GM23248 (cell line): ENCODE measurements at regions not wholly inside any gene's neighbourhood (a gene's known extent, or its start where the extent isn't known, plus 50 kb on each side); places are given as distances from the start of the nearest gene placed in this dataset.
A peak's percentile ranks its signal among the peaks of the same experiment; 100 is the strongest.

Source experiments
- DNase-seq: peaks from one replicate; pipeline ENCODE4 v3.0.0-alpha.2; 2015
- H2AFZ ChIP-seq: fragments of 200-600 bp; sonication (generic); 2 replicates; pipeline ENCODE4 v1.6.1; 2016; ENCODE audit warnings: antibody characterized with exemption
- H3F3A ChIP-seq: fragments of 200-600 bp; sonication (generic); 2 replicates; pipeline ENCODE4 v1.6.1; 2016; ENCODE audit warnings: mild to moderate bottlenecking, antibody characterized with exemption, mixed run types; ENCODE audit not compliant: insufficient read depth
- H3K27ac ChIP-seq: fragments of 200-600 bp; sonication (generic); 2 replicates; pipeline ENCODE4 v1.5.1; 2016; ENCODE audit warnings: mild to moderate bottlenecking
- H3K27me3 ChIP-seq: fragments of 200-600 bp; sonication (generic); replicated peaks from 2 replicates; pipeline ENCODE4 v1.6.1; 2016; ENCODE audit warnings: mild to moderate bottlenecking; ENCODE audit not compliant: insufficient read depth
- H3K36me3 ChIP-seq: fragments of 200-600 bp; sonication (generic); 2 replicates; pipeline ENCODE4 v1.6.1; 2016; ENCODE audit warnings: low read depth, mild to moderate bottlenecking
- H3K4me1 ChIP-seq: fragments of 200-600 bp; sonication (generic); 2 replicates; pipeline ENCODE4 v1.6.1; 2016; ENCODE audit warnings: mild to moderate bottlenecking; ENCODE audit not compliant: insufficient read depth
- H3K4me2 ChIP-seq: fragments of 200-600 bp; sonication (generic); one replicate; pipeline ENCODE4 v1.6.1; 2016; ENCODE audit warnings: mild to moderate bottlenecking; ENCODE audit not compliant: unreplicated experiment
- H3K4me3 ChIP-seq: fragments of 200-600 bp; sonication (generic); 2 replicates; pipeline ENCODE4 v1.5.1; 2016; ENCODE audit warnings: mild to moderate bottlenecking
- H3K79me2 ChIP-seq: fragments of 200-600 bp; sonication (generic); 2 replicates; pipeline ENCODE4 v1.6.1; 2016; ENCODE audit warnings: mild to moderate bottlenecking; ENCODE audit not compliant: insufficient read depth
- H3K9ac ChIP-seq: fragments of 200-600 bp; sonication (generic); 2 replicates; pipeline ENCODE4 v1.6.1; 2016; ENCODE audit warnings: mild to moderate bottlenecking
- H3K9me2 ChIP-seq: fragments of 200-600 bp; sonication (generic); 2 replicates; pipeline ENCODE4 v1.6.1; 2016; ENCODE audit warnings: mixed run types, mild to moderate bottlenecking, moderate library complexity; ENCODE audit not compliant: insufficient read depth
- H3K9me3 ChIP-seq: fragments of 200-600 bp; sonication (generic); one replicate; pipeline ENCODE4 v1.6.1; 2017; ENCODE audit warnings: low read depth
- H4K20me1 ChIP-seq: fragments of 200-600 bp; sonication (generic); 2 replicates; pipeline ENCODE4 v1.6.0; 2016; ENCODE audit not compliant: insufficient read depth
- EZH2 ChIP-seq: fragments of 200-600 bp; sonication (generic); IDR thresholded peaks from 2 replicates; pipeline ENCODE4 v1.6.1; 2018; ENCODE audit warnings: antibody characterized with exemption, mild to moderate bottlenecking; ENCODE audit not compliant: insufficient read depth, poor library complexity, severe bottlenecking
- EZH2phosphoT487 ChIP-seq: fragments of 200-600 bp; sonication (generic); IDR thresholded peaks from 2 replicates; pipeline ENCODE4 v1.6.1; 2018; ENCODE audit warnings: antibody characterized with exemption, moderate library complexity, mild to moderate bottlenecking, low read depth; ENCODE audit not compliant: insufficient read depth
- WGBS, 2 experiments: methylation state at CpG; one replicate each; pipeline ENCODE4 v1.1.6; 2015 to 2017; ENCODE audit warnings: low lambda C conversion rate in 2 of 2, low coverage in 1 of 2; ENCODE audit errors: missing lambda C conversion rate in 2 of 2; 5-methylcytosine and 5-hydroxymethylcytosine counted together
- in situ Hi-C: fragments of 300-500 bp; cut with MboI; formaldehyde crosslinking; loops from 2 replicates; pipeline ENCODE4 v1.15.0; 2020

DNA sequence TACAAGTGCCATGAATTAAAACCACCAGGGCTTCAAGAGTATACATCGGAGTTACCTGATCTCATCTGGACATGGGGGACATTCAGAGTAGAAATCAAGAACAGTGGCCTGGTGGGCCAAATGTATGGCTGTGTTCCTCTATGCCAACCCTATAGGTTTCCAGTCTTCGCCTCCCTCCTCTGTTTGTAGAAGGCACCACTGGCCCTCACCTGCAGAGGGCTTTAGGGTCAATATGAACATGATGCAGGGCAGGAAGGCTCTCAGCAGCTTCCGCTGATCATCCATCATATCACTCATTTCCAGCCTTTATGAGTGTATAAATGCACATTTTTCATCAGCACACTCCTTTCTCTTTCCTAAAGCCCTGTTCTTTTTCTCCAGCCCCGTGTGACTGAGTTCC is 555.5 kb upstream of the BRINP1 start:
- H3K4me1 ChIP-seq: no peaks in the 10 kb centered on the region
- in situ Hi-C loops: no loop called here
- no peak overlapping the region for H3K4me2 ChIP-seq
- H3K79me2 ChIP-seq: no peaks in the 10 kb centered on the region
- no peak overlapping the region for H3K4me3 ChIP-seq
- H3F3A ChIP-seq: no peaks in the 10 kb centered on the region
- H3K9me2 ChIP-seq: no peaks in the 10 kb centered on the region
- no peaks in the 10 kb centered on the region for H4K20me1 ChIP-seq
- H3K36me3 ChIP-seq: no peaks in the 10 kb centered on the region
- H3K9ac ChIP-seq: no peak overlapping the region
- H3K9me3 ChIP-seq: no peaks in the 10 kb centered on the region
- no peak overlapping the region for H3K27ac ChIP-seq
- H2AFZ ChIP-seq: no peak overlapping the region
- 59 to 65% methylated on average over 4 of the region's 4 CpGs for WGBS, 2 experiments
- DNase-seq: no peak
- no peaks in the 10 kb centered on the region for H3K27me3 ChIP-seq
- no peak for TF ChIP-seq EZH2
- TF ChIP-seq EZH2phosphoT487: no peak

DNA sequence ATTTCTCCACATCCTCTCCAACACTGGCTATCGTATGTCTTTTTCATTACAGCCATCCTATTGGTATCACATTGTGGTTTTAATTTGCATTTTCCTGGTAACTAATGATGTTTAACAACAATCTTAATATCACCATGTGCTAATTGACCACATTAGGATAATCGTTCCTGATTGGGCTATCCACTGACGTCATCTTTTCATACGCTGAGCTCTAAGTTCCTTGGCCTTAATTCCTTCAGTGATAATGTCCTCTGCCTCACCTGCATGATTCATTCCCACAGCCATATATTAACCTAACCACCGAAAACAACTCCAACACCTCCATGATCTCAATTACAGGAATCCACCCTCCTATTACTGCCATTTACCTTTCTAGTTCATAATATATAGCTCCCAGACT is 547.9 kb upstream of the BRINP1 start:
- Histone ChIP-seq H3F3A (no peaks in the 10 kb centered on the region), H3K27ac (no peak overlapping the region), H3K4me2 (no peak overlapping the region), H3K9me2 (no peaks in the 10 kb centered on the region), H2AFZ (no peak overlapping the region), H3K4me1 (no peaks in the 10 kb centered on the region), H3K36me3 (no peaks in the 10 kb centered on the region), H3K4me3 (no peak overlapping the region), H3K79me2 (no peaks in the 10 kb centered on the region), H4K20me1 (no peaks in the 10 kb centered on the region), H3K9me3 (no peaks in the 10 kb centered on the region), H3K9ac (no peak overlapping the region), H3K27me3 (no peaks in the 10 kb centered on the region)
- DNase-seq: no peak
- 56% methylated on average over 5 of the region's 5 CpGs for WGBS, 2 experiments
- TF ChIP-seq EZH2phosphoT487 (no peak), EZH2 (no peak)
- in situ Hi-C loops: no loop called here

DNA sequence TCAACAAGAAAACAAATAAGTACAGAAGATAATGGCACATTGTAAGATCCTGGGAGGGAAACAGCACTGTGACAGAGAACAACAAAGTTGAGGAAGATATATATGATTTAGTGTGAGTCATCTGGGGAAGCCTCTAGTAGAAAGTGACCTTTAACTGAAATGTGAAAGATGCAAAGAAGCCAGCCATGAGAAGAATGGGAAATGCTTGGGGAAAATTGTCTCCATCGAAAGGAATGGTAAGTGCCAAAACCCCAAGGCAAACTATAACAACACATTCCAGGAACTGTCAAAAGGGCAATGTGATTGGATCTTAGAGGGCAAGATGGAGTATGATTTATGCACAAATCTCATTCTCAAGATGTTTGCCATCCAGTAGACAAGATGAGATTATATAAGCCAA is 537.8 kb upstream of the BRINP1 start:
- no peak overlapping the region for H3K4me3 ChIP-seq
- H3K4me2 ChIP-seq: no peak overlapping the region
- H3F3A ChIP-seq: no peaks in the 10 kb centered on the region
- in situ Hi-C loops: no loop called here
- peak; percentile 9 for DNase-seq
- WGBS, 2 experiments: 50 to 59% methylated on average over 1 of the region's 1 CpG
- H2AFZ ChIP-seq: no peak overlapping the region
- H3K9me3 ChIP-seq: peaks cover 7% of the 10 kb centered on the region
- no peaks in the 10 kb centered on the region for H3K9me2 ChIP-seq
- H3K4me1 ChIP-seq: 0 out of 2 replicates have a peak, but pooled peaks cover 4% of the 10 kb centered on the region
- H3K27me3 ChIP-seq: no peaks in the 10 kb centered on the region
- H3K36me3 ChIP-seq: no peaks in the 10 kb centered on the region
- TF ChIP-seq EZH2phosphoT487 (no peak), EZH2 (no peak)
- H3K27ac ChIP-seq: no peak overlapping the region
- H3K9ac ChIP-seq: no peak overlapping the region
- H3K79me2 ChIP-seq: no peaks in the 10 kb centered on the region
- H4K20me1 ChIP-seq: no peaks in the 10 kb centered on the region

DNA sequence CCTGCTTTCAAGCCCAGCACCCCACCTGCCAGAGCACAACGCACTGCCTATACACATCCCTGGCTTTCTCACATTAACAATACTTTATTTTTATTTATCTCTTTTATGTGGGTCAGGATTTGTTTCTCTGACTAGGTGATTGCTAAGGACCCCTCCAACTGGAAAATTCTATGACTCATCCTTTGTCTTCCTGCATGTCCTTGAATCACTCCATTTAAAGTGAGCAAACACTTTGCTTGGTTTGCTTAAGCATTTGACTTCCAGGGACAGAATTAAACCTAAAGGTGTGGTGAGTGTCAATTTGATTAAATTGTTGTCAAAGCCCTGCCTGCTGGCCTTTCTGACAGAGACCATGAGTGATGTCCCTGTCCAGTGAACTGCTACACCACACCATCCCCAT is 536.5 kb upstream of the BRINP1 start:
- in situ Hi-C loops: no loop called here
- Histone ChIP-seq H3K9ac (no peak overlapping the region), H3K4me1 (0 out of 2 replicates have a peak, but pooled peaks cover 4% of the 10 kb centered on the region), H3K9me3 (peaks cover 7% of the 10 kb centered on the region), H4K20me1 (no peaks in the 10 kb centered on the region), H3K79me2 (no peaks in the 10 kb centered on the region), H3K27ac (no peak overlapping the region), H3K27me3 (no peaks in the 10 kb centered on the region), H2AFZ (no peak overlapping the region), H3K4me3 (no peak overlapping the region), H3F3A (no peaks in the 10 kb centered on the region), H3K4me2 (no peak overlapping the region), H3K9me2 (no peaks in the 10 kb centered on the region), H3K36me3 (no peaks in the 10 kb centered on the region)
- 64 to 91% methylated on average over 1 of the region's 1 CpG for WGBS, 2 experiments
- peak; percentile 25 for DNase-seq
- TF ChIP-seq EZH2phosphoT487 (no peak), EZH2 (no peak)

DNA sequence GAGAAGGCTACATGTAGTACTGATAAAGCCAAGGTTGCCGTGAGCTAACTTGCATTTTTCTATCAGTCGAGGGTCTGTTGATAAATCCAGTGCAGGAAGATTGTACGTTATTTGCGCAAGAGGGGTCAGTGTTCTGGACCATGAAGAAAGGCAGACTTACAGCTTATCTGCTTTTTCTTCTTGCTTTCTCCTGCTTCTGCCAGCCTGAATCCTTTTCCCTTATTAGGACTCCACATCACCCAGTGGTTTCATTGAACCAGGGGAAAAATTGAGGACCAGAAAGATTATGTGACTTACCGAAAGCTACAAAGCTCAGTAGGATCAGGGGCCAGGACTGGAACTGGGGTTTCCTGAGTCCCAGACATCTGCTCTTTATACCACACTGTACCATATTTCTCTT is 534.6 kb upstream of the BRINP1 start:
- DNase-seq: no peak
- H3K4me2 ChIP-seq: no peak overlapping the region
- in situ Hi-C loops: no loop called here

More for the DNA sequence above, 534.6 kb upstream of the BRINP1 start:
- Histone ChIP-seq H3K9me2 (no peaks in the 10 kb centered on the region), H4K20me1 (no peaks in the 10 kb centered on the region), H3K9me3 (peaks cover 7% of the 10 kb centered on the region), H3K4me3 (no peak overlapping the region), H3K36me3 (no peaks in the 10 kb centered on the region), H3K27me3 (no peaks in the 10 kb centered on the region), H2AFZ (no peak overlapping the region), H3K27ac (no peak overlapping the region), H3K4me1 (0 out of 2 replicates have a peak, but pooled peaks cover 4% of the 10 kb centered on the region), H3K9ac (no peak overlapping the region), H3F3A (no peaks in the 10 kb centered on the region), H3K79me2 (no peaks in the 10 kb centered on the region)
- 61 to 66% methylated on average over 5 of the region's 5 CpGs for WGBS, 2 experiments
- TF ChIP-seq EZH2phosphoT487 (no peak), EZH2 (no peak)
